ENCODE measurements at regions not wholly inside any gene's neighbourhood (a gene's known extent, or its start where the extent isn't known, plus 50 kb on each side); places are given as distances from the start of the nearest gene placed in this dataset.

DNA sequence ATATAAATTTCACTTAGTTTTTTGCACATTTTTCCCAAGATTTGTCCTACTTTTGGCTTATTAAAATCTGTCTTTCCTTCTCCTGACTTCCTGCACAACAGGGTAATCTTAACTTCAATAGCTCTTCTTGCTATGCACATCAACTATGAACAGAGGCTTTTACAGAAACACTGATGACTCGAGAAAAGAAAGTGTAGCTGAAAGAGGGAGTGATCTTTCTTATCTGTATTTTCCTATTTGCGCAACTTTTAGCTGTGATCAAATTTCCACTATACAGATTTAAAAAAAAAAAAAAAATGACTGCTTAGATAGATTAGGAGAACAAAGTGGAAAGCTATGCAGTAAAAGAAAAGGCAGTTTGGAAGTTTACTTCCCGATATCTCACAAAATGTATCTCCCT, 406.9 kb downstream of the LIG4 start:
- Histone ChIP-seq H3K4me3 (no peak overlapping the region), H3K4me1 (no peaks in the 10 kb centered on the region), H3K27me3 (no peaks in the 10 kb centered on the region), H3K27ac (no peak overlapping the region), H3K9me3 (no peaks in the 10 kb centered on the region), H3K36me3 (no peaks in the 10 kb centered on the region)
- no peak for DNase-seq
- TF ChIP-seq CTCF (IDR thresholded peaks at IDR 0.05) (no peak), POLR2A (IDR thresholded peaks at IDR 0.05) (no peak)
- intact Hi-C loops (cut with DNase I; ENCODE audit: low total_unique reads) = no loop called here

DNA sequence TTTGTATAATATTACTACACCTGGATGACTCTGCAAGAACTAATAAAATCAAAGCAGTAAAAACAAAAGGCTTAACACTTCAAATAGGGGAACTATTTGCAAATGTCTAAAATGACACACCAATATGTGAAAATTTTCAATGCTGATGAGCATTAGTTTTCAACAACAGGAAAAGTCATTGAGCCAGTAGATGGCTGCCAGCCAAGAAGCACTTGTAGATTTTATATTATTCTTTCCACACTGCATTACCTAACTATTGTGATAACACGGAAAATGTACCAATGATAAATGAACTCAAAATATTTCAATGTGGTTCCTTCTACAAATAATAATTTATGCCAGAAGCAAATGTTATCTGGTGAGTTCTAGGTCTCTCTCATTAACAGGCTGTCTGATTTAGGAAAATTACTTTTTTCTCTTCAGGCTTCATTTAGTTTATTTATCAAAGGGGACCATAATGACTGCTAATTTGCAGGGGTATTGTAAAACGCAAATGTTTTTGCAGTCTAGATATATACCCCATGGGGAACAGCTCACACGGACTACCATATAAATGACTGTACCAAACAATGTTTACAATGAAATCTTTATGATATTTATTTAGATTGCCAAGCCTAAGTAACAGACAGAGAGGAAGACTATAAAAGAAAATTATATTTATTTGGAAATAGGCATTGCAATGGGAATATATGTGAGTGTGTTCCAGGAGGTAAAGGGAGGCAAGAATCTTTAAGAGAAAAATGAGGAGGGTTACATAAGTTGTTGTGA, 407.8 kb downstream of the LIG4 start:
- Histone ChIP-seq H3K4me1 (no peaks in the 10 kb centered on the region), H3K36me3 (no peaks in the 10 kb centered on the region), H3K9me3 (no peaks in the 10 kb centered on the region), H3K27me3 (no peaks in the 10 kb centered on the region), H3K27ac (no peak overlapping the region), H3K4me3 (no peak overlapping the region)
- TF ChIP-seq POLR2A (IDR thresholded peaks at IDR 0.05) (no peak), CTCF (IDR thresholded peaks at IDR 0.05) (no peak)
- DNase-seq = no peak
- intact Hi-C loops (cut with DNase I; ENCODE audit: low total_unique reads) = no loop called here

- H3K9me3 ChIP-seq = no peaks in the 10 kb centered on the region
- TF ChIP-seq POLR2A (IDR thresholded peaks at IDR 0.05) = no peak
- TF ChIP-seq CTCF (IDR thresholded peaks at IDR 0.05) = no peak
- no peak overlapping the region for H3K27ac ChIP-seq
- H3K27me3 ChIP-seq = no peaks in the 10 kb centered on the region
- DNase-seq = no peak
- H3K4me1 ChIP-seq = no peaks in the 10 kb centered on the region
- H3K4me3 ChIP-seq = no peak overlapping the region
- no peaks in the 10 kb centered on the region for H3K36me3 ChIP-seq
- intact Hi-C loops (cut with DNase I; ENCODE audit: low total_unique reads) = no loop called here
Observed at GRCh38 chr13:107806726-107807125, 408.6 kb downstream of the LIG4 start.

- Histone ChIP-seq H3K4me1 (no peaks in the 10 kb centered on the region), H3K4me3 (no peak overlapping the region), H3K9me3 (no peaks in the 10 kb centered on the region), H3K27me3 (no peaks in the 10 kb centered on the region), H3K27ac (no peak overlapping the region), H3K36me3 (no peaks in the 10 kb centered on the region)
- TF ChIP-seq CTCF (IDR thresholded peaks at IDR 0.05) (no peak), POLR2A (IDR thresholded peaks at IDR 0.05) (no peak)
- intact Hi-C loops (cut with DNase I; ENCODE audit: low total_unique reads) = no loop called here
- no peak for DNase-seq
Observed at GRCh38 chr13:107803822-107804495, 411.4 kb downstream of the LIG4 start.

GRCh38 chr13:107801621-107802020, 413.7 kb downstream of the LIG4 start:
- H3K4me3 ChIP-seq = no peak overlapping the region
- H3K27me3 ChIP-seq = no peaks in the 10 kb centered on the region
- intact Hi-C loops (cut with DNase I; ENCODE audit: low total_unique reads) = no loop called here
- H3K27ac ChIP-seq = no peak overlapping the region
- H3K36me3 ChIP-seq = no peaks in the 10 kb centered on the region
- no peaks in the 10 kb centered on the region for H3K4me1 ChIP-seq
- no peaks in the 10 kb centered on the region for H3K9me3 ChIP-seq
- TF ChIP-seq POLR2A (IDR thresholded peaks at IDR 0.05) = no peak
- no peak for TF ChIP-seq CTCF (IDR thresholded peaks at IDR 0.05)
- no peak for DNase-seq
